ENCODE measurements at regions not wholly inside any gene's neighbourhood (a gene's known extent, or its start where the extent isn't known, plus 50 kb on each side); places are given as distances from the start of the nearest gene placed in this dataset.

GRCh38 chr5:82865625-82866024, 211.6 kb downstream of the TMEM167A start:
- no peak for TF ChIP-seq CTCF (IDR thresholded peaks at IDR 0.05)

DNA sequence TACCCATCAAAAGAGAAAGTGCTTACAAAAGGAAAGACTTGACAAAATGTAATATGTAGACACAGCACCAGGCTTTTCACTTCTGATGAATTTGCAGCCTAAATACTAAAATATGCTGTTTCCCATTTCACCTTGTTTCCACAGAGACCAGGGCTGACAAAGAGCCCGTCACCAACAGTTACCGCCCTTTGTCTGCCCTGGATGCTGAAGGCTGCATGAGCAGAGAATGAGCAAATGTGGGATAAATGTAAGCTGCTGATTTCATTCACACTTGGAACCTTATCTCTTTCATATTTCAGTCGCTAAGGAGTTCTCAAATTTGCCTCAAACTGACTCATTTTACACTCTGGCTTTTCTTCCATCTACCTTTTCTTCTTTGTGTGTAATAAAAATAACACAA, 213.9 kb downstream of the TMEM167A start:
- TF ChIP-seq CTCF (IDR thresholded peaks at IDR 0.05), result no peak

GRCh38 chr5:82862711-82863110, 214.5 kb downstream of the TMEM167A start:
- TF ChIP-seq CTCF (IDR thresholded peaks at IDR 0.05), result no peak

DNA sequence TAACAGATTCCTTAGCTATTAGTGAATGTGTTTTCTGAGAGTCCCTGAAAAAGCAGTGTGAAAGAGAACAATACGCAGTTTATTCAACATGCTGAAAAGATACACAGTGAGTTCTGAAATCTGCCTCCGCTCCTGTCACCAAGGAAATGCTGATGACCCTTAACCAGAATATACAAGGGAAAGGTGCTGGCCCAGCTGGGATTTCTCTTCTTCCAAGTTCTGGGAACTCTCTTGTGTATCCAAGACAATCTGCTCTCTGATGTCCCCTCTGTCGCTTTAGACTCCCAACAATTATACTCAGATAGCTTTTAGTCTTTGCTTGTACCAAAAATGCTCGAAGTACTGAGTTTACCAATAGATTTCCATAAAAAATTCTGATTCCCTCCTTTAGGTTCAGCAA, 214.9 kb downstream of the TMEM167A start:
- TF ChIP-seq CTCF (IDR thresholded peaks at IDR 0.05), result no peak

DNA sequence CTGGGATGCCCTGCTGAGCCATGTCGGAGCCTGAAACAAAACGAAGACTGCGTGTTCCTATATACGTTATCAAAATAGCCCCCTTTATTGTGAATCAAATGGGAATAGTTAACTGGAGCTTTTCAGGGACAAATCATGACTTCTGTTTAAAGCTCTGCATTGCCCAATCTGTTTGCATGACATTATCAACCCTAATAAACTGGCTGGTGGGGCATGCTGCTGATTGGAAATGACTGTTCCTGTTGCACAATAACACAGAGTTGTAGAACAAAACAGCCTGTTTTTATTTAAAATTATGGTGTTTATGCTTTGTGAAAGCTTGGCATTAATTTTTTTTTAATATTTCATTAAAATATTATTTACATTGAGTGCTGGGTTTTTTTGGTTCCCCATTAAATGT, 215.5 kb downstream of the TMEM167A start:
- TF ChIP-seq CTCF (IDR thresholded peaks at IDR 0.05), result no peak

DNA sequence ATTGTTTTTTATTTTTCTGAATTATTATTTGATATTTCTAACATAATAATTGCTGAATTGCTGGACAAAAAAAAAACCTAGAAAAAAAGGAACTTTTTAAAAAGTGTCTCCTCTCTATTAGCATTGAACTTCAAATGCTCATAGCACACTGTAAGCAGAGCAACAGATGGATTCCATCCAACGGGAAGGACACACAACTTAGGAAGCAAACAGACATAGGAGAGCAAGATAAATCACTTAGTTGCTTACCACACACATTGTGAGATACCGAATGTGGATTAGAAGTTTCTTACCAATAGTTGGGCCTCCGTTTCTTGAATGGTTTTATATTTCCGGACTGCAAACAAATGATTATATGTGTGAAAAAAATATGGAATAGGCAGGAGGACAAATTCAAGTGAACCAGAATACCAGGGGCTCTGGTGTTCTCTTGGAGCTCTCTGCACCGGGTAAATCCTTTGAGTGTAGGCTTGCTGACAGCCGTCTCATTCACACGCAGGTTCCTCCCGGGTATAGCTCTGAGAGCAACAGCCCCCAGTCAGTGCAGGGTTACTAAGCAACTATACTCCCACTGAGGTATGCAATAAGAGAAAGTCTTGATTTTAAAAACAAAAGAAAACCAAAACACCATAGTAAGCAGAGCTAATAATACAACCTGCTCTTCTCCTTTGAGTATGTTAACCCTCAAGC, 217.6 kb downstream of the TMEM167A start:
- TF ChIP-seq CTCF (IDR thresholded peaks at IDR 0.05), result no peak

DNA sequence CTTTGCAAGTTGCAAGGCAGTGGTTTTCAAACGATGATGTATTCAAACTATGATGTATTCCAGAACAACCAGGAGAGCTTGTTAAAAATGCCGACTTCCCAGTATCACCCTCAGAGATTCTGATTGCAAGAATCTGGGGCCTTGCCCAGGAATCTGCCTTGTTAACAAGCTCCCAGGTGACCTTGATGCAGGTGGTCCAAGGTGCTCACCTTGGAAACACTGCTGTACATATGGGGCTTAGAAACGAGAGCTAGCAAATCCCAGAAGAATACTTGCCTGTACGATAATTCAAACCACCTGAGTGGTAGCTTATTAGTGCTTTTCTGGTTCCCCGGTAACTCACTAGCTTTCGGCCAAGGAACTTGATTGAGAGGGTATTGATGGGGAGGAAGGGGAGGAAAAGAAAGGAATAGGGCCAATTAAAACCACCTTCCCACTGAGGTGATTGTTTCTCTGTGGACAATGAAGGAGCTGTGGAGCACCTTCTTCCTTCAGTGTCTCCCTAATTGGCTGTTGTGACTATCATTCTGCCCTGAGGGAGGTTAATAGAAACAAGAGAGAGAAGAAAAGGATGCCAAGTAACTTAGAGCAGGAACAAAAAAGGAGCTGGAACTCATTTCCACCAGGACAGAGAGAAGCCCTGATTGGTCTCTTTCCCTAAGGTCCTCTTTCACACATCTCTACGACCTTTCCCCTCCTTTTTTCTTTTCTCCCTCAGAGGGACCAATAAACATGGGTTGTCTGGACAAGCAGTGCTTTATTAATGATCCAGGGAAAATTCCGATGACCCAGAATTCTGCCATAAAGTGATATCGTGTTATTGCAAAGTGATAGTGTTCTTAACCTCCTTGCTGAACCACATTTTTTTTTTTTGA, 218.8 kb downstream of the TMEM167A start:
- no peak for TF ChIP-seq CTCF (IDR thresholded peaks at IDR 0.05)
